ENCODE measurements at regions not wholly inside any gene's neighbourhood (a gene's known extent, or its start where the extent isn't known, plus 50 kb on each side); places are given as distances from the start of the nearest gene placed in this dataset.

DNA sequence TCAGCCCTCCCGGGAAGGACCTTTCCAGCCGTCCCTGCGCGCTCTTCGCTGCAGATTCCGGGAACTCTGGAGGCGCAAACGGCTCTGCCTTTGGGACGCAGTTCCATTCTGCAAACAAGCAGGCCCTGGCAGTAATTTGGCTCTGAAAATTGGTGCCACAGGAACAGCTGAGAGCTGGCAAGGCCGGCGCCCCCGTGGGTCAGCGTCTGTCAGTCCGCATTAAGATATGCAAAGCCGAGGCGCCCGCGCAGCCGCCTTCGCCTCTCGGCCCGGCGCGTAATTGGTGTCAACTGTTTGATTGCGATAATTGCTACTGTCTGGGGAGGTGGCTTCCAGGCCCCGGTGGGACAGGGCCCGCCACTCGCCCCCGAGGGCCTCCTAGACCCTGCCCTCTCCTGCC is 73.6 kb downstream of the NCR2 start:
- no peak for TF ChIP-seq POLR2A (IDR thresholded peaks at IDR 0.05)
- TF ChIP-seq, protein P1, sequence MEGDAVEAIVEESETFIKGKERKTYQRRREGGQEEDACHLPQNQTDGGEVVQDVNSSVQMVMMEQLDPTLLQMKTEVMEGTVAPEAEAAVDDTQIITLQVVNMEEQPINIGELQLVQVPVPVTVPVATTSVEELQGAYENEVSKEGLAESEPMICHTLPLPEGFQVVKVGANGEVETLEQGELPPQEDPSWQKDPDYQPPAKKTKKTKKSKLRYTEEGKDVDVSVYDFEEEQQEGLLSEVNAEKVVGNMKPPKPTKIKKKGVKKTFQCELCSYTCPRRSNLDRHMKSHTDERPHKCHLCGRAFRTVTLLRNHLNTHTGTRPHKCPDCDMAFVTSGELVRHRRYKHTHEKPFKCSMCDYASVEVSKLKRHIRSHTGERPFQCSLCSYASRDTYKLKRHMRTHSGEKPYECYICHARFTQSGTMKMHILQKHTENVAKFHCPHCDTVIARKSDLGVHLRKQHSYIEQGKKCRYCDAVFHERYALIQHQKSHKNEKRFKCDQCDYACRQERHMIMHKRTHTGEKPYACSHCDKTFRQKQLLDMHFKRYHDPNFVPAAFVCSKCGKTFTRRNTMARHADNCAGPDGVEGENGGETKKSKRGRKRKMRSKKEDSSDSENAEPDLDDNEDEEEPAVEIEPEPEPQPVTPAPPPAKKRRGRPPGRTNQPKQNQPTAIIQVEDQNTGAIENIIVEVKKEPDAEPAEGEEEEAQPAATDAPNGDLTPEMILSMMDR (IDR thresholded peaks at IDR 0.05), result no peak
